NB4 (cell line): ENCODE measurements at regions not wholly inside any gene's neighbourhood (a gene's known extent, or its start where the extent isn't known, plus 50 kb on each side); places are given as distances from the start of the nearest gene placed in this dataset.

ENCODE experiments used
- DNase-seq: peaks from one replicate; pipeline ENCODE4 v3.0.0; 2010; ENCODE audit warnings: low read depth
- H3K4me3 ChIP-seq: one replicate; pipeline ENCODE4 v1.5.1; 2011; ENCODE audit warnings: mild to moderate bottlenecking, low read depth, low read length, moderate library complexity
- MYC ChIP-seq: IDR thresholded peaks from 2 replicates; pipeline ENCODE4 v1.6.1; 2011; ENCODE audit warnings: low read depth, low read length
- POLR2A ChIP-seq: IDR thresholded peaks from 2 replicates; pipeline ENCODE4 v1.6.1; 2011; ENCODE audit warnings: mild to moderate bottlenecking; ENCODE audit not compliant: insufficient read length; ENCODE audit errors: extremely low read depth
- TF ChIP-seq, protein P1 (sequence below): IDR thresholded peaks from 2 replicates; pipeline ENCODE4 v1.6.1; 2011; ENCODE audit warnings: low read depth, low read length
- TF ChIP-seq, protein P2 (sequence below): IDR thresholded peaks from one replicate; pipeline ENCODE4 v1.5.1; 2012; ENCODE audit warnings: low read depth, low read length

DNA sequence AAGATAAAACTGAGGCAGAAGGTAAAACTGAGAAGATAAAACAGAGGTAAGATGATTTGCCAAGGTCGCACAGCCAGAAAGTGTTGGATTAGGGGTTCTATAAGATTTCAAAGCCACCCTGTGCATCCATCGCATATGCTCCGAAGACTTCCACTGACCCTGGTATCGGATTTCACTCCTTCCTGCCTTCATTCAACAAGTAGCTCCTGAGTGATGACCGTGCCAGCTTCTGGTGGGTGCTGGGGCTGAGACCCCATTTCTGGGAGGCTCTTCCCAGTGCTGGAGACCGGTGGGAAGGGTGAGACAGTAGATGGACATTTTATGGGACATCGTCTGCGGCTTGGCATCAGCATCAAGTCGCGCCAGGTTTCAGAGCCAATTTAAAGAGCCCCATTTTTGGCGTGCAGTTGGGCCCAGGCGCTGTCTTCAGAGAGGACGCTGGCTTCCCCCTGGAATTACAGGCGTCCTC is 53.7 kb upstream of the DAB2IP start:
- no peak overlapping the region for H3K4me3 ChIP-seq
- no peak for TF ChIP-seq POLR2A
- TF ChIP-seq, protein P1, sequence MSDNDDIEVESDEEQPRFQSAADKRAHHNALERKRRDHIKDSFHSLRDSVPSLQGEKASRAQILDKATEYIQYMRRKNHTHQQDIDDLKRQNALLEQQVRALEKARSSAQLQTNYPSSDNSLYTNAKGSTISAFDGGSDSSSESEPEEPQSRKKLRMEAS = no peak
- no peak for TF ChIP-seq MYC
- TF ChIP-seq, protein P2, sequence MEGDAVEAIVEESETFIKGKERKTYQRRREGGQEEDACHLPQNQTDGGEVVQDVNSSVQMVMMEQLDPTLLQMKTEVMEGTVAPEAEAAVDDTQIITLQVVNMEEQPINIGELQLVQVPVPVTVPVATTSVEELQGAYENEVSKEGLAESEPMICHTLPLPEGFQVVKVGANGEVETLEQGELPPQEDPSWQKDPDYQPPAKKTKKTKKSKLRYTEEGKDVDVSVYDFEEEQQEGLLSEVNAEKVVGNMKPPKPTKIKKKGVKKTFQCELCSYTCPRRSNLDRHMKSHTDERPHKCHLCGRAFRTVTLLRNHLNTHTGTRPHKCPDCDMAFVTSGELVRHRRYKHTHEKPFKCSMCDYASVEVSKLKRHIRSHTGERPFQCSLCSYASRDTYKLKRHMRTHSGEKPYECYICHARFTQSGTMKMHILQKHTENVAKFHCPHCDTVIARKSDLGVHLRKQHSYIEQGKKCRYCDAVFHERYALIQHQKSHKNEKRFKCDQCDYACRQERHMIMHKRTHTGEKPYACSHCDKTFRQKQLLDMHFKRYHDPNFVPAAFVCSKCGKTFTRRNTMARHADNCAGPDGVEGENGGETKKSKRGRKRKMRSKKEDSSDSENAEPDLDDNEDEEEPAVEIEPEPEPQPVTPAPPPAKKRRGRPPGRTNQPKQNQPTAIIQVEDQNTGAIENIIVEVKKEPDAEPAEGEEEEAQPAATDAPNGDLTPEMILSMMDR = no peak
- no peak for DNase-seq

DNA sequence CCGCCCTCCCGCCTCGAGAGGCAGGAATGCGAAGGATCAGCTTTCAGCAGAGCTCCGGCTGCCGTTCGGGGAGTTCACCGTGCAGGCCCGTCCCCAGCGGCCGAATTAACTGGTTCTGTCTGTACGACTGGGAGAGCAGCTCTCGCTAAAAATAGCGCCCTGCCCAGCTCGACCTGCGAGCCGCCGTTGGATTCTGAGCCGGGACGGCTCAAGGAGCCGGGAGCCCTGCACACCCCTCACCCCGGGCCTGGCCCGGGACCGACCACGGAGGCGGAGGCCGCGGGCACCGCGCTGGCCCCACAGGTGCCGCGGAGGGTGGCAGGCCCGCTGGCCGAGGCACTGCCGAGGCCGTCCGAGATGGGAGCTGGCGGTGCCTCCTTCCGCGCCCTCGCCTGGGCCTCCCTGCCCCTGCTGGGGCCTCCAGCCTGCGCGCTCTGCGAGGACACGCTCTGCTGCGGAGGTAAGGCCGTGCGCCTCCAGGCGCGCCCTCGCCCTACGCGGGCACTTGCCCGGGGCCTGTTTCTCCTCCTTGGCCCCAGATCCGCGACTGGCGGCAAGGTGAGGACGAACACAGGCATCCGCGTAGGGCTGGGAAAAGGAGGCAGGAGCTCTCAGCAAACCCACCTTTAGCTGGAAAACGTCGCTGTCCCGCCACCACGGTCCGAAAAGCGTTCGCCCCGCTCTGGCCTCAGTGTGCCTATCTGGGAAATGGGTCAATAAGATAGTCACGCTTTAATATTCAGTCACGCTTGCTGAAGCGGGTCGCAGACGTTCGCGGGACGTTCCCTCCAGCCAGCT is 53.1 kb upstream of the DAB2IP start:
- TF ChIP-seq, protein P1 = no peak
- no peak for TF ChIP-seq MYC
- no peak for TF ChIP-seq POLR2A
- TF ChIP-seq, protein P2 = no peak
- no peak for DNase-seq
- no peak overlapping the region for H3K4me3 ChIP-seq

DNA sequence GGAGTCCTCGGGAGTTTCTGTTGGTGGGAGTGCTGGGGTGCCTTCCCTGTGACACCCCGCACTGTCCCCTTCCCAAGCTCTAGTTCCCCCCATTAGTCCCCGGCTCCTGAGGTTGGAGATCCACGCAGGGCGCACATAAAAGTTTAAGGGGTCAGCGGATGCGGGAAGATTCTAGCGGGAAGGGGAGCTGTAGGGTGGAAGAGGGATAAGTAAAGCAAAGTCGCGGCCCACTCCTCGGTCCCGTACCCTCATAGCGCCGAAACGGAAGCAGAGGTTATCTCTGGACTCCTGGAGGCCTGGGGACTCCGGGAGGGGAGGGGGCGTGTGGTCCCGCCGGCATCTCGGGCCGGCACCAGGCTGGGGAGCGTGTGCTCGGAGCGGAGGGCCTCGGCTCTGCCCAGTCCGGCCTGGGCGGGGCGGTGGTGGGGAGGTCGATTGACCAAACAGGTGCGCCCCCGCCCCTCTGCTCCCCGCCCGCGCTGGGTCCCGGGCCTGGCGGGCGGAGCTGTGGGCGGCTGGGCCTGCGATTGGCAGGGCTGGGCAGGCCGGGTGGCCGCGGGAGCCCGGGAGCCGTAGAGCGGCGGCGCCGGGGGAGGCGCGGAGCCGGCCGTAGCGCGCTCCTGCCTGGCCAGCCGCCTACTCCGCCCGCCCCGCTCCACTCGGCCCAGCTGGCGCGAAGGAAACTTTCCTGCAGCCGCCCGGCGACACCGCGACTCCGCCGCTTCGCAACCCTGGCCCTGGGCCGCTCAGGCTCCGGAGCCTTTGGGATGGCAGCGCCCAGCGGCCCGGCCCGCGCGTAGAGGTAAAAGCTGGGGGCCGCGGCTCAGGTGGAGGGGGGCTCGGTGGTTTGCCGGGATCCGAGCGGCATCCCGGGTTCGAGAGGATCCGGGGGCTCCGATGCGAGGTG is 52.2 kb upstream of the DAB2IP start:
- TF ChIP-seq MYC = no peak
- peak; percentile 25 for DNase-seq
- H3K4me3 ChIP-seq = no peak overlapping the region

DNA sequence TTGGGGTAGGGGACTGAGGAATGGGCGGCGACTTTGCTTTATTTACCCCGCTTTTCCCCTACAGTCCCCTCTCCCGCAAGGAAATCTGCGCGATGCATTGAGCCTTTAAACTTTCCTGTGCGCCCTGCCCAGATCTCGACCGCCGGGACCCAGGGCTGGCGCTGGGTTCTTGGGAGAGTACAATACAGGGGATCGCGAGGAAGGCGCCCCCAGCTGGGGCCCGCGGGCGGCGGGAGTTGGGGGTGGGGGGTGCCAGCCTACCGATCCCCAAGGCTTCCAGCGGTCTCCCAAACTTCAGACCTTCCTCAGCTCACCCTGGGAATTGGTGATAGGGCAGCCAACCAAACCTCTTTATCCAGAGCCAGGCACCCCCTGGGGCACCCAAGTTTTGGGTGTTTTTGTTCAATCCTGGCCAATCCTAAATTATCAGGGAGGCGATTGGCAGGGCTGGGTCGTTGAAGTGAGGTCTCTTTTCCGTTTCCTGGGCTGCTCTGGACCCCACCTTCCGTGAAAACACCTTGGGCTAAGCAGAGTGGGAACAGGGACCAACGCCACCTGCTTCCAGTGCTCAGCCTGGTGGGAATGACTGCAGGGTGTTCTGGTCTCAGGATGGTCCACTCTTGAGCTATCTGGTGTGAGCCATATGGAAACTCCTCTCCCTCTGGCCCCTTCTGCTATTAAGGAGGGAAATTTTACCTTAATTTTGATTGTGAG is 51.4 kb upstream of the DAB2IP start:
- DNase-seq = no peak
- no peak for TF ChIP-seq MYC
- H3K4me3 ChIP-seq = no peak overlapping the region

DNA sequence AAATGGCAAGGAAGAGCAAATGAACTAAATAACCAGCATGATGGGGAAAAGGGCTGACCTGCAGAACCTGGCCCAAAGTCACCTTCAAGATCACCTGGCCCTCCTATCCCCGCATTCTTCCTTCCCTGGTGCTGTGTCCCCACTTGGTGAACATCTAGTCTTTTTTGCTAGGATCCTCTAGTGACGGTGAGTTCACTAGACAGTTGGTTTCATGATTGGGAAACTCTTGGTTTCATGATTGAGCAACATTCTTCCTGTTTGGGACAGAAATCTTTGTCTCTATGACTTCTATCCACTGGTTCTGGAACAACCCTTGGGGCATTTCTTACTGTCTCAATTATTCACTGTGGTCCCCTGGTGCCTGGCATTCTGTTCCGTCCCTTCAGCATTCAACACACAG is 50.2 kb upstream of the DAB2IP start:
- DNase-seq = peak; percentile 86
- no peak overlapping the region for H3K4me3 ChIP-seq
- no peak for TF ChIP-seq POLR2A
- TF ChIP-seq, protein P2 = no peak
- TF ChIP-seq, protein P1 = no peak
- TF ChIP-seq MYC = 0 out of 2 replicates have a peak, but pooled peaks have one; percentile 26
